ENCODE measurements at regions not wholly inside any gene's neighbourhood (a gene's known extent, or its start where the extent isn't known, plus 50 kb on each side); places are given as distances from the start of the nearest gene placed in this dataset.

DNA sequence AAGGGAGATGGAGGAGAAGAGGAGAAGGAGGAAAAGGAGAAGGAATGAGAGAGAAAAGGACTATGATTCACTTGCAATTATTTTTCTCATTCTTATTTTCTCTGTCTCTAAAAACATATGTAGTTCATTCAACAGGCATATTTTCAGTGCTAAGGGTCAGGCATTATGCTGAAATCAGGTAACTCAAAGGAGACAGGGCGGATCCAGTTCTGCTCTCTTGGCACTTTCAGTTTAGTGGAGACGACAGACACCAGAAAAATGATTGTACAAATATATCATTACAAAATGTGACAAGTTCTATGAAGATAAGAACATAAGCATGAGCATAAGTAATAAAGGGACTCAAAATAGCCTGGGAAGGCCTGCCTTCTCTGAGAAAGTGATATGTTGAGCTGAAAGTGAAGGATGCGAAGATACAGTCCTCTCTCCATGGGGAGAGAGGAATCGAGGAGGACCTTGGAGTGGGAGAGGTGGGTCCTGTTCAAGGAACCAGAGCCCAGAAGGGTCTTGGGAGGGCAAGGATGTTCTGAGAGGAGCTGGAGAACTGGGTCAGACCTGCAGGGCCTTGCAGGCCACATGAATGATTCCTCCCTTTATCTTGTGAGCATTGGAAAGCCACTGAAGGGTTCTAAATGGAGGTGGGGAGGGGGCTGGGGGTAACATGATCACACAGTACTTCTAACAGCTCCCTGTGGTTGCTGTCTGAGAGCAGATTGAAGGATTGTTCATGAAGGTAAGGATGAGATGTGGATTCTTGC lies 58.6 kb upstream of the TMEM17 start:
- no peak for DNase-seq

GRCh38 chr2:62561586-62561985 lies 55.6 kb upstream of the TMEM17 start:
- no peak for DNase-seq

GRCh38 chr2:62559582-62559981 lies 53.6 kb upstream of the TMEM17 start:
- no peak for DNase-seq

GRCh38 chr2:62558743-62559142 lies 52.7 kb upstream of the TMEM17 start:
- DNase-seq = no peak

- no peak for DNase-seq
Observed at GRCh38 chr2:62556086-62556485, 50.1 kb upstream of the TMEM17 start.

All from NCI-H526 (cell line).